ENCODE measurements at regions not wholly inside any gene's neighbourhood (a gene's known extent, or its start where the extent isn't known, plus 50 kb on each side); places are given as distances from the start of the nearest gene placed in this dataset.

DNA sequence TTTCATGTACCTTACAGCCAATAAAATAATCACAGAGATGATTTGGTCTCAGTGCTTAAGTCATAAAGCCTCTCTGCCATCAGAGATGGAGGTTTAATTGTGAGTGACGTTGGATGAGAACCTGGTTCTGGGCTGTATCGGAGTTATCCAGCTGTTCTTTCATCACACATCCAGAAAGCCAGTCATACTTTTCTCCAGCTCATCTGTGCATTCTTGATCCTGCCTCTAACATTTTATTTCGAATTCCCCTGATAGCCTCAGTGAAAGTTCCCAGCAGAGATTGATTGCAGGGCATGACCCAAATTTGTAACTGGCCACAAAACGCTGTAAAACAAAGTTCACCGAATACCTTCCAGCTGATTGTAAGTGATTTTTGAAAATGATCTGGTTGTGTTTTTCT, 212.6 kb upstream of the HABP2 start:
- TF ChIP-seq SIN3A (IDR thresholded peaks at IDR 0.05; ENCODE audit: borderline replicate concordance, low read depth, low read length) (no peak), REST (IDR thresholded peaks at IDR 0.05; ENCODE audit: low read depth, low read length) (no peak), EP300 (IDR thresholded peaks at IDR 0.05; ENCODE audit: borderline replicate concordance in 1 of 2, low read depth in 1 of 2, low read length in 1 of 2) (no peak), JUND (IDR thresholded peaks at IDR 0.05) (no peak)
- TF ChIP-seq, protein P1, sequence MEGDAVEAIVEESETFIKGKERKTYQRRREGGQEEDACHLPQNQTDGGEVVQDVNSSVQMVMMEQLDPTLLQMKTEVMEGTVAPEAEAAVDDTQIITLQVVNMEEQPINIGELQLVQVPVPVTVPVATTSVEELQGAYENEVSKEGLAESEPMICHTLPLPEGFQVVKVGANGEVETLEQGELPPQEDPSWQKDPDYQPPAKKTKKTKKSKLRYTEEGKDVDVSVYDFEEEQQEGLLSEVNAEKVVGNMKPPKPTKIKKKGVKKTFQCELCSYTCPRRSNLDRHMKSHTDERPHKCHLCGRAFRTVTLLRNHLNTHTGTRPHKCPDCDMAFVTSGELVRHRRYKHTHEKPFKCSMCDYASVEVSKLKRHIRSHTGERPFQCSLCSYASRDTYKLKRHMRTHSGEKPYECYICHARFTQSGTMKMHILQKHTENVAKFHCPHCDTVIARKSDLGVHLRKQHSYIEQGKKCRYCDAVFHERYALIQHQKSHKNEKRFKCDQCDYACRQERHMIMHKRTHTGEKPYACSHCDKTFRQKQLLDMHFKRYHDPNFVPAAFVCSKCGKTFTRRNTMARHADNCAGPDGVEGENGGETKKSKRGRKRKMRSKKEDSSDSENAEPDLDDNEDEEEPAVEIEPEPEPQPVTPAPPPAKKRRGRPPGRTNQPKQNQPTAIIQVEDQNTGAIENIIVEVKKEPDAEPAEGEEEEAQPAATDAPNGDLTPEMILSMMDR (IDR thresholded peaks at IDR 0.05) = no peak
